DOHH2 (cell line): ENCODE measurements at regions not wholly inside any gene's neighbourhood (a gene's known extent, or its start where the extent isn't known, plus 50 kb on each side); places are given as distances from the start of the nearest gene placed in this dataset.

Source experiments
- CTCF ChIP-seq: fragments of 200-600 bp; sonication (generic); IDR thresholded peaks from one replicate; pipeline ENCODE4 v1.5.1; 2014; ENCODE audit warnings: antibody characterized with exemption, mild to moderate bottlenecking, low read depth, low read length; ENCODE audit not compliant: poor library complexity, severe bottlenecking
- EZH2phosphoT487 ChIP-seq: fragments of 200-600 bp; sonication (generic); IDR thresholded peaks from 2 replicates; pipeline ENCODE4 v1.6.1; 2017; ENCODE audit warnings: borderline replicate concordance, mild to moderate bottlenecking, antibody characterized with exemption, low read length, moderate library complexity, mixed read lengths

GRCh38 chr2:121039679-121040078, 245.3 kb downstream of the TFCP2L1 start:
- TF ChIP-seq CTCF (no peak), EZH2phosphoT487 (no peak)
